Activated T-cell treated with anti-CD3 and anti-CD28 coated beads for 48 hours (primary cell): ENCODE measurements at regions not wholly inside any gene's neighbourhood (a gene's known extent, or its start where the extent isn't known, plus 50 kb on each side); places are given as distances from the start of the nearest gene placed in this dataset.
"Not testable (repeated sequence)": the region's sequence is repeated elsewhere in the genome, so short reads cannot be mapped to it uniquely, and the experiment has no call there.

Source experiments
- DNase-seq: peaks from one replicate; pipeline ENCODE4 v3.0.0-alpha.2; 2020; ENCODE audit warnings: low read depth

- no peak for DNase-seq
Observed at GRCh38 chr5:102666164-102666946, 88.8 kb upstream of the PAM start.

- DNase-seq: no peak
Observed at GRCh38 chr5:102668220-102668932, 86.7 kb upstream of the PAM start.

- DNase-seq: peak; percentile 2
Observed at GRCh38 chr5:102670224-102670836, 84.8 kb upstream of the PAM start.

GRCh38 chr5:102671033-102671734, 83.9 kb upstream of the PAM start:
- DNase-seq: not testable (repeated sequence)

GRCh38 chr5:102678267-102679058, 76.6 kb upstream of the PAM start:
- DNase-seq: no peak

GRCh38 chr5:102681403-102681983, 73.6 kb upstream of the PAM start:
- DNase-seq: peak; percentile 57

GRCh38 chr5:102682101-102682647, 72.9 kb upstream of the PAM start:
- no peak for DNase-seq

- DNase-seq: not testable (repeated sequence)
Observed at GRCh38 chr5:102688076-102688475, 67.0 kb upstream of the PAM start.

- DNase-seq: not testable (repeated sequence)
Observed at GRCh38 chr5:102688581-102689342, 66.3 kb upstream of the PAM start.

GRCh38 chr5:102690910-102691309, 64.2 kb upstream of the PAM start:
- DNase-seq: no peak

GRCh38 chr5:102691434-102691833, 63.7 kb upstream of the PAM start:
- no peak for DNase-seq

GRCh38 chr5:102700120-102700831, 54.8 kb upstream of the PAM start:
- DNase-seq: no peak

GRCh38 chr5:102700916-102701315, 54.2 kb upstream of the PAM start:
- no peak for DNase-seq

GRCh38 chr5:102701748-102702147, 53.4 kb upstream of the PAM start:
- DNase-seq: no peak
